ENCODE measurements at regions not wholly inside any gene's neighbourhood (a gene's known extent, or its start where the extent isn't known, plus 50 kb on each side); places are given as distances from the start of the nearest gene placed in this dataset.

GRCh38 chr9:96038271-96038670 is 162.8 kb downstream of the ERCC6L2 start:
- no peak for DNase-seq (ENCODE audit: low read depth in 2 of 2)

- no peak for DNase-seq (ENCODE audit: low read depth in 2 of 2)
Measured at GRCh38 chr9:96034553-96035122, 159.1 kb downstream of the ERCC6L2 start.

GRCh38 chr9:96033896-96034295 is 158.4 kb downstream of the ERCC6L2 start:
- DNase-seq (ENCODE audit: low read depth in 2 of 2) = no peak

- no peak for DNase-seq (ENCODE audit: low read depth in 2 of 2)
Measured at GRCh38 chr9:96031916-96032534, 156.5 kb downstream of the ERCC6L2 start.

- no peak for DNase-seq (ENCODE audit: low read depth in 2 of 2)
Measured at GRCh38 chr9:96031366-96031824, 155.9 kb downstream of the ERCC6L2 start.

- no peak for DNase-seq (ENCODE audit: low read depth in 2 of 2)
Measured at GRCh38 chr9:96029722-96030530, 154.4 kb downstream of the ERCC6L2 start.

GRCh38 chr9:96027251-96028131 is 152.0 kb downstream of the ERCC6L2 start:
- no peak for DNase-seq (ENCODE audit: low read depth in 2 of 2)

- DNase-seq (ENCODE audit: low read depth in 2 of 2) = no peak
Measured at GRCh38 chr9:96026655-96027213, 151.2 kb downstream of the ERCC6L2 start.

GRCh38 chr9:96025995-96026602 is 150.6 kb downstream of the ERCC6L2 start:
- no peak for DNase-seq (ENCODE audit: low read depth in 2 of 2)

- DNase-seq (ENCODE audit: low read depth in 2 of 2) = no peak
Measured at GRCh38 chr9:96023486-96023885, 148.0 kb downstream of the ERCC6L2 start.

- DNase-seq (ENCODE audit: low read depth in 2 of 2) = no peak
Measured at GRCh38 chr9:96022445-96023051, 147.1 kb downstream of the ERCC6L2 start.

- DNase-seq (ENCODE audit: low read depth in 2 of 2) = no peak
Measured at GRCh38 chr9:96021551-96022444, 146.3 kb downstream of the ERCC6L2 start.

GRCh38 chr9:96020792-96021550 is 145.5 kb downstream of the ERCC6L2 start:
- peak in 1 of 2 donors; percentile 40 for DNase-seq (ENCODE audit: low read depth in 2 of 2)

GRCh38 chr9:96020300-96020791 is 144.9 kb downstream of the ERCC6L2 start:
- no peak for DNase-seq (ENCODE audit: low read depth in 2 of 2)
